Ecto neural progenitor cell (in vitro differentiated cells): ENCODE measurements at regions not wholly inside any gene's neighbourhood (a gene's known extent, or its start where the extent isn't known, plus 50 kb on each side); places are given as distances from the start of the nearest gene placed in this dataset.

Source experiments
- DNase-seq: peaks from one replicate; pipeline ENCODE4 v3.0.0-alpha.2; 2018; ENCODE audit warnings: low spot score

DNA sequence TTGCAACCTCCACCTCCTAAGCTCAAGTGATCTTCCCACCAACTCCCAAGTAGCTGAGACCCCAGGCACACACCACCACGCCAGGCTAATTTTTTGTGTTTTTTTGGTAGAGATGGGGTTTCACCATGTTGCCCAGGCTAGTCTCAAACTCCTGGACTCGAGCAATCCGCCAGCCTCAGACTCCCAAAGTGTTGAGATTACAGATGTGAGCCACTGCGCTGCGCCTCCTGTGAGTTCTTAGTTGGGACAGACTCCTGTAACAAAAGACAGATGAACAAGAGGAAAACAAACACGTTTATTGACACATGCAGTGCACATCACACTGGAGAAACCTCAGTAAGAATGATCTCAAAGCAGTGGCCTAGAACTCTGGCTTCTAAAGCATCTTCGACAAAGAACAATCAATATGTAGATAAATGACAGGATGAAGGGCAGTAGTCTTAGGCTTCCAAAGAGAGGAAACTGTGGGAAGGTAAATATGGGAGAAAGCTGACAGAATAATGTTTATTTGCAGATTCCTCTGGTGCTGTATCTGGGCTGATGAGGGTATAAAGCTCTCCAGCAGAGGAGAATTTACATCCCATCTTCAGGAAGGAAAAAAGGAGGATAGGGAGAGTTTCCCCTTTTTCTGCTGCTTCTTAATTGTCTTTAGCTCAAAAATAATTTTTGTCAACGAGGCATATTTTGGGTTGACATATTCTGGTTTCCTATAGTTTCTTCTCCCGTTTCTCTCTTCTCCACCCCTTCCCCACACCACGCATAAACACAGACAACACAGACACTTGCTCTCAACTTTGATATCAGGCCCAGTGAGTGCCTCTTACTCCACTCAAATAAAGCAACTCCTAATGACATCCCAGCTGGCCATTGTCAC, 84.7 kb upstream of the TNFAIP3 start:
- DNase-seq, result no peak

DNA sequence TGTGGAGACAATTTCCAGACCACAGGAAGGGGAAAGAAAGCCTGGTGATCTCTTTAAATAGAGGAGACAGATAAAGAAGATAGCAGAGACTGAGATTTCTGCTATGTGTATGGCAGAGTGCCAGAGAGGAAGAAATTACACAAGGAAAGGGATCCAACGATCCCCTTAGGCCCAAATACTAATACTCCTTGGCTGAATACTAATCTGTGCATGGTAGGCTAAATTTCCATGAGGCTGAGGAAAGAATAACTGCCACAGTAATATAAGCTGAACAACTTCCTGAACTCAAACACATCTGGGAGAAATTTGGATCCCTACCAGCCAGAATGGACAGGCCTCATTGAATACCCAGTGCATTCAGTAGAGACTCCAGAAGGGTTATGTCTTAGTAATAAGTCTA, 83.3 kb upstream of the TNFAIP3 start:
- DNase-seq, result no peak

DNA sequence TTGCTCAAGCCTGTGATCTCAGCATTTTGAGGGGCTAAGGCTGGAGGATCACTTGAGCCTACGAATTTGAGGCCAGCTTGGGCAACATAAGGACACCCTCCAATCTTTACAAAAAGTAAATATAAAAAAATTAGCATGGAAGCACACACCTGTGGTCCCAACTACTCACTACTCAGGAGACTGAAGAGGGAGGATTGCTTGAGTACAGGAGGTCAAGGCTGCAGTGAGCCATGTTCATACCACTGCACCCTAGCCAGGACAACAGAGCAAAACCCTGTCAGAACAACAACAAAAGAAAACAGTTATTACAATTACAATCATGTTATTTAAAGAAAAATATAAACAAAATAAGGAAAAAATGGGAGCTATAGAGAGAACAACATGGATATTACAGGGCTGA, 82.5 kb upstream of the TNFAIP3 start:
- no peak for DNase-seq

DNA sequence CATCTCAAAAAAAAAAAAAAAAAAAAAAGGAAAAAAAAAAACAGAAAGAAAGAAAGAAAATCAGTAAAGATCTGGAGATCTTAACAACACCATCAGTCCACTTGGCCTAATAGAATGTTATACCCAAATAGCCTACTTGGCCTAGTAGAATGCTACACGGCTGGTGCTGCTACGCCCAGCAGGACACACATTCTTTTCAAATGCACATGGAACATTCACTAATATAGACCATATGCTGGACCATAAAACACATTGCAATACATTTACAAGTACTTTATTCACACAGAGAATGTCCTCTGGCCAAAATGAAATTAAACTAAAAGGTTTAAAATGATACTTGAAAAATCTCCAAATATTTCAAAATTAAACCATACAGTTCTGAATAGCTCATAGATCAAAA, 80.0 kb upstream of the TNFAIP3 start:
- no peak for DNase-seq

DNA sequence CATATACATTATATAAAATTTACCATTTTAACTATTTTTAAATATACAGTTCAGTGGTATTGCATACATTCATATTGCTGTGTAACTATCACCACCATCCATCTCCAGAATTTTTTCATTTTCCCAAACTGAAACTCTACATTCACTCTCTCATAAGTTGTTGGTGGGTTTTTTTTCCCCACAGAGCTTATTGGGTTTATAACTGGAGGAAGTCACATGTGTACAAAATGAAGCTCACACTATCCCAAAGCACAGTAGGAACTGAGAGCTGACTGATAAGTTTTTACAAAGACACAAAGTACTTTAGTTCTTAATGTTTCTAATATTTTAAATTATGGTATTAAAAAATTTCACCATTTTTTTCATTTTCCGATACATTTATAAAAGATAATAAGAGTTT, 78.8 kb upstream of the TNFAIP3 start:
- no peak for DNase-seq

DNA sequence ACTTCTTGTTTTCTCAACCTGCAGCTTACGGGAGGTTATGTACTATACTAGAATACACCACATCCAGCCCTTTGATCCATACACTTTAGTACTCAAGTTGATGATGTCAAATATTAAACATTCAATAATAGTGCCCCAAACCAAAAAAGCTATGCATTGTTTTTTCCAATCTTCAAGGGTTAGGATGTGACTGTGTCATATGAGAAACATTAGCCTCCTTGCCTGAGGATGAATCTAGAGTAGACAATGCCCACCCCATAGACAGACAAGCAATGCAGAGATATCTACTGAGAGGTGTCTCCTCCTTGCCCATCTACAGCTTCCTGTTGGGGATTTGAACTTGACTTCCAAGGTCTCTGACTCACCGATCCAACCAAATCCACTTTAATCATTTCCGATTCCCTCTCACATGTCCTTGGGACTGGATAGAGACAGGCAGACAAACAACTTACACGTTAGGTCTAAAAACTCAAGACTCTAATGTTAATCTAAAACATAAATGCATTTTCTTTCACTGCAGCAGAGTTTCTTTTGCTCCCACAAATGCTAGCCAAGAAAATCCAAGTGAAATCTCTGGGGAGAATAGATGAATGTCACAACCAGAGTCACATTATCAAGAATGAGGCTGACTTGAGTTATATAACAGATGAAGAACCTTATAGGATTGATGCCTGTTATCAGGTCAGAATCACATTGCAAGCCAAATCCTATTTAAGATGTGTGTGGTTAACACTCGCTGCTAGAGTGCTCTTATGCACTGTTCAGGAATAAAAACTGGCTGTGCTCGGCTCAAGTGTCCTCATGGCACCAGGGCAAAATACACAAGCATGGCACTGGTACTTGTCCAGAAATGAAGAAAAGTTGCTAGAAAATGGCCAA, 75.5 kb upstream of the TNFAIP3 start:
- DNase-seq, result no peak

DNA sequence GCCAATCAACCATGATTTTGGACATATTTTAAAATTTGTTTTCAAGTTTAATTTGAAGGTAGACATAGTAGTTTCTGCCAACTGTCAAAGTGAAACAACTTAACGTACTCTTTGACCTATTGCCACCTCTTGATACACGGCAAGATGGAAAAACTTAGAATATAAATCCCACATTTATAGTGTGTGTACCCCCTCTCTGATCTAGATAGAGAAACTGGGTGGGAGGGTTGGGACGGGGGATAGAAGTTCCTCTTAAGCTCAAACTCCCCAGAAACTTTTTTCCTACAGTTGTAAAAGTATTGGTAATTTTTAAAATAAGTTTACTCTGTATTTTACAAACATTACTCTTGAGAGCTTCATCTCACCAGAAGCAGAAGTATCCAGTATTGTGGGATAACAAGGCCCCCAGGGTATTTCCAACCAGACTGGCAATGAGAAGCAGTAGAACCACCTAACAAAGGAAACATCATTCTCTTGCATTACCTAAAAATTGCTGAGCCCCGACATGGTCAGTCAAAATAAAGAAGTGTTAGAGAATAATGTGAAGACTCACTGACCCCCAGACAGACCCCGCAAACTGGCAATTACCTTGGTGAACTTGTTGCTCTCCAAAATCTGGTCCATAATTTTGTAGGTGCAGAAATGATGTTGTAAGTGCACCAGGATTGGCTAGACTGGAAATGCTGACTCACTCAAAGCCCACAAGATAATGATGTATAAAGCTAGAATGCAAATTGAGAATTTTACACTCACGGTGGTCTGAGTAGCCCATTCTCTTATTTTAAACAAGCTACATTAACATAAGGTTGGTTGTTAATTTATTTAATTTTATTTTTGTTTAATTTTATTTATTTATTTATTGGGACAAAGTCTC, 74.7 kb upstream of the TNFAIP3 start:
- no peak for DNase-seq

DNA sequence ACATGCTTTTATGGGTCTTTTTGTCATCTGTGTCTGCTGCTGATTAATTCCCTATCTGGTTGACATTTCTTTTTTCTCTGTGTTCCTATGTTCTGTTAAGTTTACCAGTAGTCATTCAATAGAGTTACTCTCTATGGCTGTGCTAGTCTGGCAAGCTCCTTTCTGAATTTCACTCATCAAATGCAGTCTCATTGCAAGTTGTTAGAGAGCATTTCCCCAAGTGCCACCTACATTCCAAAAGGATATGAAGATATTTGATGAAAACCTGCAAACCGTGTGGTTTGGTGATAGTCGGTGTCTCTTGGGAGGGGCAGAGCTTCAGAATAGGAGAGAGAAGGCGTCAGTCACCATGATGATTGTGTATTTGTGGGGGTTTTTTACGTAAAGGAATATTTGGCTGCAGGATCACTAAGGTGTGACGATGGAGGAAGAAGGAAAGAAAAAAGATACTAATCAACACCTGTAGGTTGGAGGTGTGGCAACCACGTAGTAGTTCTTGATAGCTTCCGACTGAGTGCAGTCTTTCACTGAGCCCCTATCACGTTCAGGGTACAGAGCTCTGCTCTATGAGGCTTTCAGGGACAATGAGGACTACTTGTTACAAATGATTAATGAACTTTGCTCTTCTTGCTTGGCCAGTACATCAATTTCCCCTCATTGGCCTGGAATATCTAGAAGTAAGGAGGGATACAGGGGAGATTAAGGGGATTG, 73.1 kb upstream of the TNFAIP3 start:
- no peak for DNase-seq

DNA sequence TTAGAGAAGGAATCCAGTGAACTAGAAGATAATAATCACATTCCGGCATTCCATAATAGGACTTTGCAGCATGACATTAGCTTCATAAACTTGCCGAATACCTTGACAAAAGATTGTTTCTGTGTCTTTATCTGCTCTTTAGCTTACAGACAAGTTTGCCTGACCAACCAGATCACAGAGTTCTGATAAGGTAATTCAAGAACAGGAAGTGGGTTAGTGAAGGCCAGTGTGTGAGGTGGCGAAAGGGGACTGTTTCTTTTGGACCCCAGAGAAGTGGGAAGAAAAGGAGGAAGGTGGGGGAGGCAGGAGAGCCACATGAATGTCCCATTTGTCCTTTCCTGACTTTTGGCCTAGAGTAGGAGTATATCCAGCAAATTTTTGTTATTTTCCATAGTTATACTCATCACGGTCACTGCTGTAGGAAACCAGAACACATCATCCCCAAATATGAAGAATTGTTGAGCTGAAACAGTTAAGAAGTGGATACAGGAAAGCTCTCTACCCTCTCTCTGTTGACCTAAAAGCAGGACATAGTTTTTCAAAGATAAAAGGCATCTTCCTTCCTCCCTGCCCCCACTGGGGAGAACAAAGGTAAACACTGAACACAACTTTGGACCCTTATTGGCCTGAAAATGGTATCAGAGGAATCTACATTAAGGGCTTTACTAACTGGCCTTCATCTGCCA, 72.4 kb upstream of the TNFAIP3 start:
- DNase-seq, result no peak

DNA sequence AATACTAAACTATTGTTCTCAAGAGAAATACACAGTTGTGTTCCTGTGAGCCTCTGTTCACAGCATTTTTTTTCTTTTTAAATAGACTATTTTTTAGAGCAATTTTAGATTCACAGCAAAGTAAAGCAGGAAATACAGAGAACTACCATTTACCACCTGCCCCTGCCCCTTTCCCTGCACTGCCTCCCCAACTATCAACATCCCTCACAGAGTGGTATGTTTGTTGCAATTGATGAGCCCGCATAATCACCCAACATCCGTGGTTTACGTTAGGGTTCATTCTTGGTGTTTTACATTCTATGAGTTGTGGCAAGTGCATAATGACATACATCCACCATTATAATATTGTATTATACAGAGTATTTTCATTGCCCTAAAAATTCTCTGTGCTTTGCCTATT, 71.6 kb upstream of the TNFAIP3 start:
- no peak for DNase-seq

DNA sequence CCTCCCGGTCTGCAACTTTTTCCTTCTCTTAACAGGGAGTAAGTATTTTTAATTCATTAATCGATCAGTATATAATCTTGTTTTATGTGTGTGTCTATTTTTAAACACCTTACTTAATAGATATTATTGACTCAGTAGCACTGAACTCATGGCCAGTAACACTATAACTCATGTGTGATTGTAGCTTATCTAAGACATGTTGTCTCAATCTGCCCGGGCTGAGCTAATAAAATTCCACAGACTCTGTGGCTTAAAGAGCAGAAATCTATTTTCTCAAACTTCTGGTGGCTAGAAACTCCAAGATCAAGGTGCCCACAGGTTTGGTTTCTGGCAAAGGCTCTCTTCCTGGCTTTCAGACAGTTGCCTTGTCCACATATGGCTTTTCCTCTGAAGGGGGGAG, 68.8 kb upstream of the TNFAIP3 start:
- no peak for DNase-seq

DNA sequence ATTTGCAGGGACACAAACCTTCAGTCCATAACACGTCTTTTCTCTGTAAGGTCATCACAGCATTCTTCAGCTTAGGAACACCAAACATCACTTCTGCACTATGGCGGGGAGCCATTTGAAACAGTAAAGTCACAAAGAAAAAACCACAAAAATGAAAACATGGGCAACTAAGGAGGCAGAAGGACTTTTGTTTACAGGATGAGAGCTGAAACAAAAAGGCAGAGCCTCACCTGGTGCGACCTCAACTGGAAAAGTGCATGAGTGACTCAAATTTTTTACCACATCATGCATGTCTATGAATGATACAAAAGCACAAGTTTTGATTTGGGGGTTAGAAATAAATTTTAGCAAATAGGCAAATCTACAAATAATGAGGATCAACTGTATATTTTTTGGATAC, 68.2 kb upstream of the TNFAIP3 start:
- DNase-seq, result no peak

DNA sequence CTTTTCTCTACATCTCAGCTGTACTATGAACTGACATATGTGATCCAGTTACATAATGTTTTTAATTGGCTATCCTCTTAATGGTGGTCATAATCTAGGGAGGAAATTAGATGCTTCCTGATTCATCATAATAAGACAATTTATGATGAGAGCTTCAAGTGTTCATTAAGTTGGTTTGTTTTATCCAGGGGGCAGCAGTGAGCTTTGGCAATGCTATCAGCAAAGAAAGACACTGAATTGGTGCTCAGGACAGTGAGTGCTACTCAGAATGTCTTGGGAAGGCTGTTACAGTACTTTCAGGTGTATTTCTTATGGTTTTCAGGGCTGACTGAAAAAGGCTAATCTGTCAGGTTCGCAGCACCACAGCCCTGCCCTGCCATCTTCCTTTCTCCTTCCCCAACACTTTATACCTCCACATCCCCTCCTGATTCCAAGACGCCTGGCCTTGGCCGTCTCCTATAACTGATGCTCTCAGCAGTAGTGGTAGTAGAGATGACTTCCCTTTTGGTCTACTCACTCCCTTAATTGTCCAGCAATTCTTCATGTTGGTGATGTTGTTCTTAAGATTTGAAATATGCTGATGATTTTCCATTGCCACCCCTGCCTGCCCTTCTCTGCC, 67.0 kb upstream of the TNFAIP3 start:
- DNase-seq, result no peak

DNA sequence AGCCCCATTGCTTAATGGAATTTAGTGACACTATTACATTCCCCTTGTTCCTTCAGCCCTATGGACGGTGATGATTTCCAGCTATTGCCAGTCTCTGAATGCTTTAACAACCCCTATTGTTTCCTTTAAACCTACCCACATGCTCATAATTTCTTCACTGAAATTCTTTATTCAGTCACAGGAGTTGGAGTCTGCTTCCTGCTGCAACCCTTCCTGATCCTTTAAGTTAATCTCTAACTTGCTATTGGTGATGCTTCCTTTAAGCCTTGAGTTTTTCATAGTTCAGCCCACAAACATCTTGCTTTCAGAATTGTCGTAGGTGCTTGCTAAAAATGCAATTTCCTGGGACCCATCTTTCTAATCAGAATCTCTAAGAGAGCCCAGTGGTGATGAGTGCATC, 66.3 kb upstream of the TNFAIP3 start:
- DNase-seq, result no peak

DNA sequence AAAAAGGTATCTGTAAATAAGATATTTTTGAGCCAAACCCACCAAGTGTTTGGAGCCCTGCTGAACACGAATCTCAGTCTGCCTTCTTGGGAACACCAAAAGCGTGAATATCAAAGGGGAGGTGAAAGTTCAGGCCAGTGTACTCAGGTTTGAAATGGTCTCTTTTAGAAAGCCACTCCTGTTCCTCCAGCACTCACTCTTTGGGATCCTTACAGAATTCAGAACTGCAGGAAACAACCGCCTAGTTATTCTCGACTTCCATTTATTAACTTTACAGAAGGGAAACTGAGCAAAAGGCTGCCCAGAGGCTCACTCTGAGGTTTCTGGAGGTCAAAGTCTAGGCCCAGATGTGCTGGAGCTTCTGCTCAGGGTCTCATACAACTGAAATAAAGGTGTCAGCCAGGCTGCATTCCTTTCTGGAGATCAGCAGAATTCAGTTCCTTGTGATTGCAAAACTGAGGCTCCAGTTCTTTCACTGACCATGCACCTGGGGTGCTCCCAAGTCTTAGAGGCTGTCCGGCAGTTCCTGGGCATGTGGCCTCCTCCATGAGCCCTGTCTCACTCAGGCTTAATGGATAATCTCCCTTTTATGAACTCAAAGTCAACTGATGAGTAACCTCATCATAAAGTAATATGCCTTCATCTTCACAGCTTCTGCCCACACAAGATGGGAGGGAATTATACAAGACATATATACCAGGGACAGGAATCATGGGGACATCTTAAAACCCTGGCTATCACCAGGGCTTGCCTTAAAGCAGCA, 65.5 kb upstream of the TNFAIP3 start:
- no peak for DNase-seq

DNA sequence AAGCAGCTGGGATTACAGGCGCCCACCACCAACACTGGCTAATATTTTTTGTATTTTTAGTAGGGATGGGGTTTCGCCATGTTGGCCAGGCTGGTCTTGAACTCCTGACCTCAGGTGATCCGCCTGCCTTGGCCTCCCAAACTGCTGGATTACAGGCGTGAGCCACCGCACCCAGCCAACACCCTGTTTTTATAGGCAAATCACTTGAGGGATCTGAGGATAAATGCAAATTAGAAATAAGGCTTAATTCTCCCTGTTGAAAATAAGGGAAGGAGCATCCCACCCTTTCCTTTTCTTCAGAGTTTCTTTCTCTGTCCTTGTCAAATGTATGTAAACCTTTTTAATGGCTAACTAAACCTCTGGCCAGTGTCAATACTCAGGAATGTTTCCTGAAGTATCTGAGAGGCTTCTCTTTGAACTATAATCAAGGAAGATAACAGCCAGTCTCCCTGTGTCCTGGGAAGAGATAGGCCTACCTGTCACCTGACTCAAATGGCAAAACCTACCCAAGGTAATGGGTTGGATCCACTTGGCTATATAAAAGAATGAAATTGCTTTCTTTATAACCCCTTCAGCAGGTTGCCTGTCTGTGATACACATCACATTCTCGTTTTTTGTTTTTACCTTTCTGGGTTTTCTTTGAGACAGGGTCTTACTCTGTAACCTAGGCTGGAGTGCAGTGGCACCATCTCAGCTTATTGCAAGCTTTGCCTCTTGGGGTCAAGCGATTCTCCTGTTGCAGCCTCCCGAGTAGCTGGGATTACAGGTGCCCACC, 64.5 kb upstream of the TNFAIP3 start:
- no peak for DNase-seq

DNA sequence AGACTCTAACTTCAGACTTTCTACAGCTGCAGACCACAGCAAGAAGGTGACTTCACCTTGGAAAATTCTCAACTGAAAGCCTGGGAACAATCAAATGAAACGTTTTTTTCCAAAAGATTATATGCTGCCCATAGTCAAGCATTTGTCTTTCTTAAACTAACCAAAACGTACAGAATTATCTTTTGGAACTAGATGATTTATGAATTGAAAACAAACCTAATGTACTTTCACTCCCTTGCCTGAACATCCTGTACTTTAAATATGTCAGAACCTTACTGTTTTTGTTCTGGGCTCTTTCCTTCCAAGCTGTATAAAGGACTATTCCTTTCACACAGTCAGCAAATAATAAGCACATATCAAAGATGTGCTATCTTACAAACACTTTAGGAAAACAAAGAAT, 62.4 kb upstream of the TNFAIP3 start:
- no peak for DNase-seq

DNA sequence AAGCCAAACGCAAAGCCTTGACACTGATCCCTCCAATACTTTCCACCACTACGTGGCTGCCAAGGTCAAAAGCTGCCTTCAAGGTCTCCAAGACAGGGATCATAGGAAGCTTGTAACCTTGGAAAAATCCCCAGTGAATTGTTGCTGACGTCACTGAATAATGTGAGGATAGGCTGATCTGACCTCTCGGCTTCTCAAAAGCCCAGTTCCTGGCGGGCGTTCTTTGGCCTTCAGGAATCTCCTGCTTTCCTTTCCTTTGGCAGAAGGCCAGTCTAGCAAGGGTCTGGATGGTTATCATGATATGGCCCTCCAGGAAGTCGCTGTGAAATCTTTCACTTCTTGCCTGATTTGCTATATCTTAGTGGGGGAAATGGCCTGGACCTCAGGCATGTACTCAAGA, 61.4 kb upstream of the TNFAIP3 start:
- no peak for DNase-seq
